Smooth muscle cell of the brain vasculature (primary cell): ENCODE measurements at regions not wholly inside any gene's neighbourhood (a gene's known extent, or its start where the extent isn't known, plus 50 kb on each side); places are given as distances from the start of the nearest gene placed in this dataset.
"Not testable (repeated sequence)": the region's sequence is repeated elsewhere in the genome, so short reads cannot be mapped to it uniquely, and the experiment has no call there.

ENCODE experiments used
- DNase-seq: peaks from one replicate; pipeline ENCODE4 v3.0.0-alpha.2; 2012; ENCODE audit warnings: low read depth, low spot score

GRCh38 chr5:166119506-166119905, 2171.9 kb upstream of the WWC1 start:
- no peak for DNase-seq

GRCh38 chr5:166123717-166124116, 2167.7 kb upstream of the WWC1 start:
- DNase-seq = no peak

DNA sequence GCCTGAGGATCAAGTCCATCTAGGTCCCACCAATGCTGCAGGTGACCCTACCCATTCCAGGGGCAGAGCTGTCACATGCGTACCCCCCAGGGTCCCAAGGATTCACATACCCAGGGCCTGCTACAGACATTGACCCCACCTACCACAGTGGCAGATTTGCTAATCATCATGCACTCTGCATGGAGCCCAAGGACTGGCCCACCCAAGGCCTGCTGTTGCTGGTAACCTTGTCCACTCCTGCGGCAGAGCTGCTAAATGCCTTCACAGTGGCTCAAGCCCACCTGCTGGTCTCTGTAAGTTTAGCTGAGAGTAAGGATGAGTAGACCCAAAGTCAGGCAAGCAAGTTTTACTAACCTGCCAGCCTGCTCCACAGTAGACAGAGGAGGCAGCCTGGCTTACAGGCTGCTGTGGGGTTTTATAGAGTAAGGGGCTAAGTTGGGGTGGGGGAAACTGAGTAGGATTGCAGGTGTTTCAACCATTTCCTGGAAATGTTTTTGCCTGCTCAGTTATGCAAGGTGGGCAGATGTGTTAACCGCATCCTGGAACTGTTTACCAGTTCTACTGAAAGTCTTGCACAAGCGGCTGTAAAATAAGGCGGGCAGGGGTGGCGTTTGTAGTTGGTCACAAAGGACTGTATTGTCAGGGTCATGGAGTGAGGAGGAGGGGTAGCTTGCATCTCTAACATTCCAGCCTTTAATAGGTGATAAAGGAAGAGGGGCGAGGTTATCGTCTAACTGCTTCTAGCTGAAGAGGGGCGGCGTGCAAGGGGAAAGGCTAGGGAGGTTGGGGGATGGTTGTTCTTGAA, 2163.5 kb upstream of the WWC1 start:
- DNase-seq = no peak

DNA sequence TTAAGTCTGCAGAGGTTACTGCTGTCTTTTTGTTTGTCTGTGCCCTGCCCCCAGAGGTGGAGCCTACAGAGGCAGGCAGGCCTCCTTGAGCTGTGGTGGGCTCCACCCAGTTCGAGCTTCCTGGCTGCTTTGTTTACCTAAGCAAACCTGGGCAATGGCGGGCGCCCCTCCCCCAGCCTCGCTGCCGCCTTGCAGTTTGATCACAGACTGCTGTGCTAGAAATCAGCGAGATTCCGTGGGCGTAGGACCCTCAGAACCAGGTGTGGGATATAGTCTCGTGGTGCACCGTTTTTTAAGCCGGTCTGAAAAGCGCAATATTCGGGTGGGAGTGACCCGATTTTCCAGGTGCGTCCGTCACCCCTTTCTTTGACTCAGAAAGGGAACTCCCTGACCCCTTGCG, 2146.3 kb upstream of the WWC1 start:
- not testable (repeated sequence) for DNase-seq

- DNase-seq = no peak
These were observed 2127.3 kb upstream of the WWC1 start for GRCh38 chr5:166163996-166164610.

DNA sequence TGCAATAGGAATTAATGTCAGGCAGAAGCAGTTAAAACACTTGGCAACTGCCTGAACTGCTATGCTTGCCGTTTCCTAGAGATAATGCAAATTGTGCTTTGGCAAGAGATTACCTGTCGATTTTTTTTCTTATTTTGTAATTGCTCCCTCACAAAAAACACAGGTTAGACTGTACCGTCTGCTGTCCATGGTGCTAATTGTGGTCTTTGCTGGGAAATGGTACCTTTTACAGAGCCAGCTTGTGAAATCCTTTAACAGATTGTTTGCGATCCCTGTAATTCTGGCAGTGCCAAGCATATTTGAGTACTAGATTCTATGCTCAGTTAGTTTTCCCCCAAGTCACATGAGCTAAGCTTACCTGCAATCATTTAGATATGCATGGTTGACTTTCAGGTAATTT, 2125.8 kb upstream of the WWC1 start:
- no peak for DNase-seq

DNA sequence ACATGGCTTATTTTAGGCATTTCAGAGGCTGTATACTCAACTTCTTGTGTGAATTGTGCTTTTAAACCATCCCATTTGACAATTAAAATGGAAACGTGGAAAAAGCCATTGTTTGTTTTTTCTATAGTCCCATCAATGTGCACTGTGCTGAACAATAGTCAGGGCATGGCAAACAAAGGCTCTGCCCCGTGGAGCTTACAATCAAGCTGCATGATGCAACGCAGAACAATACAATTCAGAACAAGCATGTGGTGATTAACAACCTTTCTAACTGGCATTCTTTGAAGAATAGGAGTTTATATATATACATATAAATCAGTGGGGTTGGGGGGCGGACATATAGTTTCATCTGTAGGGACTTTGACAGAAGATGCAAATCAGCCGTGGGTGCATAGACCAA, 2125.4 kb upstream of the WWC1 start:
- no peak for DNase-seq

GRCh38 chr5:166172597-166172996, 2118.8 kb upstream of the WWC1 start:
- DNase-seq = no peak

DNA sequence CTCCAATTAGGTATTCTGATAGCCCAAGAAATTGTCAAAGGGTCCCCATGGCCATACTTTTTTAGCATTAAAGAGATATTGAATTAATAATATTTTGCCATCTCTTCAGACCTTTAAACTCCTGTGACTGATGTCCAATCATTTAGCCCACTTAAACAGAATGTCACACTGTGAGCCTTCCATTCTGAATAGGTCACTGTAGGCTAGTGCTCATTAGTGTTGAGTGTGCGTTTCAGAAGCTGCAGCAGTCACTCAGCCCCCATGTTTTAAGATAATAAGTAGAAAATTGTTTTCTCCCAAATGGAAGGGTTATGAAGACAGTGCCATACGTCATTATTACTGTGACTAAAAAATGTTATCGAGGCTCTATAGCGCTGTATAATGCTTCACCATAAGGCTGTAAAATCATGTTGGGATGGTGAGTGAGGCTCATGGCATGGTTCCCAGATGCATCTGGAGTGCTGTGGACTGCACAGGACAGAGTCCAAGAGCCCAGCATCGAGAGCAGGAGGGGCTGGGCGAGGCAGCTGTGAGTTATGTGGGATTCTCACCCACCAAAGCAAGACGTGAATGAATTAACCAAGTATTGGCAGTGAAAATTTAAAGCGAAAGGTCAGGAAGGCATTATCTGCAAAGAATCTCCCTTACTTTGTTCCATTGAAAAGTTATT, 2112.9 kb upstream of the WWC1 start:
- DNase-seq = no peak

GRCh38 chr5:166185185-166185584, 2106.3 kb upstream of the WWC1 start:
- DNase-seq = no peak

- no peak for DNase-seq
These were observed 2102.7 kb upstream of the WWC1 start for GRCh38 chr5:166188501-166189325.

- no peak for DNase-seq
These were observed 2098.7 kb upstream of the WWC1 start for GRCh38 chr5:166192696-166193095.

DNA sequence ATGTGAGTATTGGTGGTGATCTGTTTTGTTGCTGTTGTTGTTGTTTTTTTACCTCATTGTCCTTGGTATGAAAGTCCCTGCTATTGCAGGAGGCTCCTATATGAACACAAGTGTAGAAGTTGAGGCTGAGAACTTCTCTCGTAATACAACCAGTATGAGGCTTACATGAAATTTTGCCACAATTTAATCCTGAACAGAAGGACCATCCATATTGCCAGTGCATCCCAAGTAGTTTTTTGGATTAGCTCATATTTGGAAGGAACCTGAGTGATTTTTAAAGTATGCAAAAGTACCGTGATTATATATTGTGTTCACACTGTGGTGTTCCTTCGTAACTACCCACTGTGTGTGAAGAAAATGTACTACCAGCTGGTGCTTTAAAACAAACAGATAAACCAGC, 2095.5 kb upstream of the WWC1 start:
- no peak for DNase-seq

DNA sequence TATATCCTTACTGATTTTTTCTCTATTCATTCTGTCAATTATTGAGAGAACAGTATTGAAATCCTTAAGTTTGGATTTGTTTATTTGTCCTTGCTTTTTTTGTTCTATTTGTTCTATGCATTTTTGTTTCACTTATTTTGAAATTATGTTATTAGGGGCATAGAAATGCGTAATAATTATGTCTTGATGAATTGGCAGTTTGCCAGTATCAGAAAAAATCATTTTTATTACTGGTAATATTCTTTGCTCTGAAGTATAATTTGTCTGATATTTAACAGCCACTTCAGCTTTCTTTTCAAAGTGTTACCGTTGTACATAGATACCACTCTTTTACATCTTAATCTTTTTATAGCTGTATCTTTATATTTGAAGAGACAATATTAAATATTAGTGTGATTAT, 2090.9 kb upstream of the WWC1 start:
- DNase-seq = no peak

DNA sequence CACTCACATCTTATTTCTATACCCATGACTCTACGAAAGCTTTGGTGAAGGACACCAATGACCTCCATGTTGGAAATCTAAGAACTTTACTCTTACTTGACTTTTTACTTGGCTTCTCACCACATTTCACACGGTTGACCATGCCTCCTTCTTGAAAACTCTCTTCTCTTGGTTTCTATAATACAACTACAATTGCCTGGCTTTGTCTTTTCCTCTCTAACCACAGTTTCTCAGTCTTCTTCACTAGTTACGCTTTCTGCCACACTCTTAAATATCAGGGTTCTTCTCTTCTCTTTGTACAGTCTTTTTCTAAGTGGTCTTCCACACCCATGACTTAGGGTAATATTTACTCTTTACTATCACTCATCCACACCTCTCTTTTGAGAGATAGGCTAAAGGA, 2079.8 kb upstream of the WWC1 start:
- no peak for DNase-seq

DNA sequence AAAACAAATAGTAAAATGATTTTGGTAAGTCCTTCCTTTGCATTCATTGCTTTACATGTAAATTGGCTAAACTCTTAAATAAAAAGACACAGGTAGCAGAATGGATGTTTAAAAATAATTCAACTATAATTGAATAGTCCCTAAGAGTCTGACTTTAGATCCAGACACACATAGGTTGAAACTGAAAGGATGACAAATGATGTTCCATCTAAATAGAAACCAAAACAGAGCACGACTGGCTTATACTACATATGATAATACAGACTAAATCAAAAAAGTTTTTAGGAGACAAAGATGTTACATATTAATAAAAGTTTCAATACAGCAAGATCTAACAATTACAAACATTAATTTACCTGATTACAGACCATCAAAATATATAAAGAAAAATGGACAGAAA, 2055.1 kb upstream of the WWC1 start:
- no peak for DNase-seq

GRCh38 chr5:166240705-166241104, 2050.7 kb upstream of the WWC1 start:
- no peak for DNase-seq

- DNase-seq = no peak
These were observed 2045.9 kb upstream of the WWC1 start for GRCh38 chr5:166245556-166245955.

DNA sequence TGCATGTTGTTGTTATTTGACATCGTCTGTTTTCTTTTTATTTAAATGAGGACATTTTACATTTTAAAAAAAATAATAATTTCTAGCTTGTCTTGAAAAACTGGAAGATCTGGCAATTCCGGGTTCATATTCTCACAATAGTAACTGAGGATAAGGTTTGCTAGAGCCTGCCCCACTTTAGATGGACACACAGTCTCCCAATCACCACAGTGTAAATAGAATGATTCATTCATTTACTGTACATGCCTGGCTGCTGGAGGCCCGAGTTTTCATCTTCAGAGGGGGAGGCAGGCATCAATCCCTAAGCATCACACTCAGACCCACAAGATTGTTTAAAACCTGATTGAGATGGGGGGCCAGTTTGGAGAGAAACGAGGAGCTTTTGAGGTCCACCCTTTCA, 2039.7 kb upstream of the WWC1 start:
- DNase-seq = no peak

GRCh38 chr5:166257661-166258060, 2033.8 kb upstream of the WWC1 start:
- DNase-seq = no peak

- DNase-seq = no peak
These were observed 2029.0 kb upstream of the WWC1 start for GRCh38 chr5:166262395-166262794.

- DNase-seq = no peak
These were observed 2023.5 kb upstream of the WWC1 start for GRCh38 chr5:166267907-166268306.
